ENCODE measurements at regions not wholly inside any gene's neighbourhood (a gene's known extent, or its start where the extent isn't known, plus 50 kb on each side); places are given as distances from the start of the nearest gene placed in this dataset.
"Not testable (repeated sequence)": the region's sequence is repeated elsewhere in the genome, so short reads cannot be mapped to it uniquely, and the experiment has no call there.

DNA sequence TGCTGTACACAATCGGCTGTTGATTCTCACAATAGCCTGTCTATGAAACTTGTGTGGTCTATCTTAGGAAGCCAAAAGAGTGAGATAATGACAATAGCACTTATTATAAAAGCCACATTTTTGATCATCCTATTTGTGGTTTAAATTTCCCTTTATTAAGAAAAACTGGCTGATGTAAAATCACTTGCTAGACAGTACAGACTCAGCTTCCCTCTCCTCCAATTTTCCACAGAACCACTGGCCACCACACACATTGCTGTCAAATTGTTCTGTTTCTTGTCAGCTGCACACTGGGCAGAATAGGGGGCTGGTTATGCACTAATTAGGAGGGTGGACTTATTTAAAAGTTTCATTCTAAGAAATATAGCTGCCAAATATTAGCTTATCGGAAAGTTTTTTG lies 425.9 kb downstream of the EPHA3 start:
- Mint-ChIP-seq H3K4me1 (peaks cover 11% of the 10 kb centered on the region), H3K27me3 (ENCODE audit: insufficient read depth) (no peaks in the 10 kb centered on the region), H3K27ac (no peak overlapping the region), H3K9me3 (peaks cover 6% of the 10 kb centered on the region), H3K36me3 (ENCODE audit: low read depth) (no peaks in the 10 kb centered on the region), H3K4me3 (no peak overlapping the region)
- no peak overlapping the region for H3K9ac ChIP-seq (ENCODE audit: extremely low read depth, low read length, poor library complexity, severe bottlenecking)
- H3K9me3 ChIP-seq (ENCODE audit: control insufficient read depth, low read length), result peaks cover under 1% of the 10 kb centered on the region
- TF ChIP-seq, protein P1, sequence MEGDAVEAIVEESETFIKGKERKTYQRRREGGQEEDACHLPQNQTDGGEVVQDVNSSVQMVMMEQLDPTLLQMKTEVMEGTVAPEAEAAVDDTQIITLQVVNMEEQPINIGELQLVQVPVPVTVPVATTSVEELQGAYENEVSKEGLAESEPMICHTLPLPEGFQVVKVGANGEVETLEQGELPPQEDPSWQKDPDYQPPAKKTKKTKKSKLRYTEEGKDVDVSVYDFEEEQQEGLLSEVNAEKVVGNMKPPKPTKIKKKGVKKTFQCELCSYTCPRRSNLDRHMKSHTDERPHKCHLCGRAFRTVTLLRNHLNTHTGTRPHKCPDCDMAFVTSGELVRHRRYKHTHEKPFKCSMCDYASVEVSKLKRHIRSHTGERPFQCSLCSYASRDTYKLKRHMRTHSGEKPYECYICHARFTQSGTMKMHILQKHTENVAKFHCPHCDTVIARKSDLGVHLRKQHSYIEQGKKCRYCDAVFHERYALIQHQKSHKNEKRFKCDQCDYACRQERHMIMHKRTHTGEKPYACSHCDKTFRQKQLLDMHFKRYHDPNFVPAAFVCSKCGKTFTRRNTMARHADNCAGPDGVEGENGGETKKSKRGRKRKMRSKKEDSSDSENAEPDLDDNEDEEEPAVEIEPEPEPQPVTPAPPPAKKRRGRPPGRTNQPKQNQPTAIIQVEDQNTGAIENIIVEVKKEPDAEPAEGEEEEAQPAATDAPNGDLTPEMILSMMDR (conservative IDR thresholded peaks at IDR 0.05), result no peak
- no peak overlapping the region for H3K27ac ChIP-seq (ENCODE audit: low read depth, low read length)
- no peaks in the 10 kb centered on the region for H3K36me3 ChIP-seq (ENCODE audit: control insufficient read depth, insufficient read depth, low read length)
- WGBS, 2 experiments (ENCODE audit: insufficient coverage in 1 of 2, insufficient read length in 1 of 2), result 100% methylated on average over 2 of the region's 2 CpGs
- H3K27me3 ChIP-seq (ENCODE audit: control insufficient read depth, insufficient read depth, low read length, poor library complexity, severe bottlenecking), result no peaks in the 10 kb centered on the region
- H3K4me1 ChIP-seq (ENCODE audit: control insufficient read depth, insufficient read depth, low read length), result no peaks in the 10 kb centered on the region
- no peak for DNase-seq
- no peak overlapping the region for H3K4me3 ChIP-seq (ENCODE audit: low read length)

DNA sequence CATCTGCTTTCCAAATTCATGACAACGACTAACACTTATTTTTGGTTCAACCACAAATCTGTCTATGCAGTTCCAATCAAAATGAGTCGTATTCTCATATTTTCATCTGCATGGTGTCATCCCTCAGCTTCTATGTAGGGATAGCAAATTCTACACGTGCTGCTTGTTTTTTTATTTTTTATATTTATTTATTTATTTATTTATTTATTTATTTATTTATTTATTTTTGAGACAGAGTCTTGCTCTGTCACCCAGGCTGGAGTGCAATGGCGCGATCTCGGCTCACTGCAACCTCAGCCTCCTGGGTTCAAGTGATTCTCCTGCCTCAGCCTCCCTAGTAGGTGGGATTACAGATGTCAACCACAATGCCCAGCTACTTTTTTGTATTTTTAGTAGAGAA lies 447.2 kb downstream of the EPHA3 start:
- not testable (repeated sequence) for H3K36me3 ChIP-seq (ENCODE audit: control insufficient read depth, insufficient read depth, low read length); H3K27ac Mint-ChIP-seq; H3K4me3 Mint-ChIP-seq; H3K9ac ChIP-seq (ENCODE audit: extremely low read depth, low read length, poor library complexity, severe bottlenecking); H3K27ac ChIP-seq (ENCODE audit: low read depth, low read length); H3K9me3 ChIP-seq (ENCODE audit: control insufficient read depth, low read length); H3K4me1 Mint-ChIP-seq; H3K9me3 Mint-ChIP-seq; H3K4me3 ChIP-seq (ENCODE audit: low read length); H3K27me3 ChIP-seq (ENCODE audit: control insufficient read depth, insufficient read depth, low read length, poor library complexity, severe bottlenecking); H3K27me3 Mint-ChIP-seq (ENCODE audit: insufficient read depth); H3K4me1 ChIP-seq (ENCODE audit: control insufficient read depth, insufficient read depth, low read length); DNase-seq; H3K36me3 Mint-ChIP-seq (ENCODE audit: low read depth)
- WGBS, 2 experiments (ENCODE audit: insufficient coverage in 1 of 2, insufficient read length in 1 of 2), result 87 to 92% methylated on average over 3 to 5 of the region's 6 CpGs

DNA sequence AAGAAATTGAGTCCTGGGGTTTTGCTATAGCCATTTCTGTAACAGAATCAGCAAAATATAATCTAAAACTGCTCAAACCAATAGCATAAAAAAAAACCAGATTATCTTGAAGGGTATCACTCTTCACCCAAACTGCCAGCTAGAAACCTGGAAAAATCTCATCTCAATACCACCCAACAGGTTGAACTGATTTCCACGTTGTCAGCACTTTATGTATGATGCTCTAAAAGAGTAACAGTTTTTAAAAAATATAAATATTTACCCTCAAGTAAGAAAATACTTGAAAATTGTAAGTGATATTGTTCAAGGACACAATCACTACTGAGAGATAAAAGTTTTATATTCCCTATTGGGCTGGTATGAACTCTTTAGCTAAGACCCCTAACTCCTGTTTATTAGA lies 451.3 kb downstream of the EPHA3 start:
- Mint-ChIP-seq H3K27ac (no peak overlapping the region), H3K36me3 (ENCODE audit: low read depth) (no peaks in the 10 kb centered on the region), H3K4me3 (no peak overlapping the region), H3K4me1 (peaks cover 10% of the 10 kb centered on the region), H3K9me3 (peaks cover 2% of the 10 kb centered on the region), H3K27me3 (ENCODE audit: insufficient read depth) (no peaks in the 10 kb centered on the region)
- no peak overlapping the region for H3K27ac ChIP-seq (ENCODE audit: low read depth, low read length)
- TF ChIP-seq, protein P1 (conservative IDR thresholded peaks at IDR 0.05), result no peak
- DNase-seq, result no peak
- H3K4me3 ChIP-seq (ENCODE audit: low read length), result no peak overlapping the region
- H3K4me1 ChIP-seq (ENCODE audit: control insufficient read depth, insufficient read depth, low read length), result no peaks in the 10 kb centered on the region
- no peak overlapping the region for H3K9ac ChIP-seq (ENCODE audit: extremely low read depth, low read length, poor library complexity, severe bottlenecking)
- no peaks in the 10 kb centered on the region for H3K36me3 ChIP-seq (ENCODE audit: control insufficient read depth, insufficient read depth, low read length)
- no peaks in the 10 kb centered on the region for H3K9me3 ChIP-seq (ENCODE audit: control insufficient read depth, low read length)
- WGBS, 2 experiments (ENCODE audit: insufficient coverage in 1 of 2, insufficient read length in 1 of 2), result 100% methylated on average over 1 of the region's 1 CpG; no CpG with 5 or more reads in 1 of the 2 experiments
- no peaks in the 10 kb centered on the region for H3K27me3 ChIP-seq (ENCODE audit: control insufficient read depth, insufficient read depth, low read length, poor library complexity, severe bottlenecking)

DNA sequence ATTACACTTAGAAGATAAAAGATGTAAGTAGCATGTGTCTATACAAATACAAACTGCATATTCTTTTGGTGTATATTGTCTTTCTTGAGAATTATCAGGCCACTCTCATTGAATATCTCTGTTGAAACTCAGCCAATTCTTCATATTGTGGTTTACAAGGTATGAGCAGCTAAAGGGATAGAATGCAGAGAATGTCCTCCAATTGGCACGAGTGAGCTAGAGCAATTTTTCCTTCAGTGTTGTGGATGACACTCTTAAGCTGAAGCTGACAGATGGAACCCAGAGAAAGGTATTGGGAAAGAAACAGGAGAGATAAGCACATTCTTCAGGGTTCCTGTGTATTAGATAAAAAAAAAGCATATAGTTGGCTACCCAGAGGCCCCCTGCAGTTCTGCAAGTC lies 453.1 kb downstream of the EPHA3 start:
- Histone ChIP-seq H3K27me3 (ENCODE audit: control insufficient read depth, insufficient read depth, low read length, poor library complexity, severe bottlenecking) (no peaks in the 10 kb centered on the region), H3K9ac (ENCODE audit: extremely low read depth, low read length, poor library complexity, severe bottlenecking) (no peak overlapping the region), H3K36me3 (ENCODE audit: control insufficient read depth, insufficient read depth, low read length) (no peaks in the 10 kb centered on the region), H3K27ac (ENCODE audit: low read depth, low read length) (no peak overlapping the region), H3K9me3 (ENCODE audit: control insufficient read depth, low read length) (no peaks in the 10 kb centered on the region), H3K4me3 (ENCODE audit: low read length) (no peak overlapping the region), H3K4me1 (ENCODE audit: control insufficient read depth, insufficient read depth, low read length) (no peaks in the 10 kb centered on the region)
- peaks cover 10% of the 10 kb centered on the region for H3K4me1 Mint-ChIP-seq
- TF ChIP-seq, protein P1 (conservative IDR thresholded peaks at IDR 0.05), result no peak
- no peaks in the 10 kb centered on the region for H3K27me3 Mint-ChIP-seq (ENCODE audit: insufficient read depth)
- H3K9me3 Mint-ChIP-seq, result peaks cover 2% of the 10 kb centered on the region
- H3K4me3 Mint-ChIP-seq, result no peak overlapping the region
- H3K27ac Mint-ChIP-seq, result no peak overlapping the region
- H3K36me3 Mint-ChIP-seq (ENCODE audit: low read depth), result no peaks in the 10 kb centered on the region
- no peak for DNase-seq
- WGBS, 2 experiments (ENCODE audit: insufficient coverage in 1 of 2, insufficient read length in 1 of 2), result 88 to 91% methylated on average over 1 of the region's 1 CpG
